Endothelial cell of umbilical vein (primary cell): ENCODE measurements at regions not wholly inside any gene's neighbourhood (a gene's known extent, or its start where the extent isn't known, plus 50 kb on each side); places are given as distances from the start of the nearest gene placed in this dataset.

Experiments
- EZH2 ChIP-seq: IDR thresholded peaks from 2 replicates; pipeline ENCODE4 v1.6.1; 2012; ENCODE audit warnings: borderline replicate concordance, low read depth, mild to moderate bottlenecking, moderate library complexity, low read length, inconsistent platforms; ENCODE audit not compliant: severe bottlenecking
- GATA2 ChIP-seq: IDR thresholded peaks from 2 replicates; pipeline ENCODE4 v1.7.0; 2011; ENCODE audit warnings: low read depth, mild to moderate bottlenecking, moderate library complexity, mixed read lengths, low read length; ENCODE audit not compliant: insufficient read length, insufficient read depth
- MYC ChIP-seq: IDR thresholded peaks from one replicate; pipeline ENCODE4 v1.6.1; 2011; ENCODE audit warnings: mild to moderate bottlenecking, low read depth, low read length
- POLR2A ChIP-seq: IDR thresholded peaks from 2 replicates; pipeline ENCODE4 v1.6.1; 2012; ENCODE audit warnings: low read depth, mild to moderate bottlenecking, control low read depth, low read length
- POLR2AphosphoS5 ChIP-seq: IDR thresholded peaks from 2 replicates; pipeline ENCODE4 v1.6.1; 2012; ENCODE audit warnings: low read depth, mild to moderate bottlenecking, control low read depth, low read length, moderate library complexity; ENCODE audit not compliant: insufficient read depth
- TF ChIP-seq, protein P1 (sequence below), 2 donors: IDR thresholded peaks; 1 replicate in 1 of 2; 2 replicates in 1 of 2; pipeline ENCODE4 v1.5.1; 2011; ENCODE audit warnings: low read length in 2 of 2, mild to moderate bottlenecking in 2 of 2, moderate library complexity in 2 of 2, control low read depth in 1 of 2, inconsistent platforms in 1 of 2, low read depth in 1 of 2; ENCODE audit not compliant: insufficient read depth in 1 of 2; ENCODE audit errors: extremely low read depth in 1 of 2

DNA sequence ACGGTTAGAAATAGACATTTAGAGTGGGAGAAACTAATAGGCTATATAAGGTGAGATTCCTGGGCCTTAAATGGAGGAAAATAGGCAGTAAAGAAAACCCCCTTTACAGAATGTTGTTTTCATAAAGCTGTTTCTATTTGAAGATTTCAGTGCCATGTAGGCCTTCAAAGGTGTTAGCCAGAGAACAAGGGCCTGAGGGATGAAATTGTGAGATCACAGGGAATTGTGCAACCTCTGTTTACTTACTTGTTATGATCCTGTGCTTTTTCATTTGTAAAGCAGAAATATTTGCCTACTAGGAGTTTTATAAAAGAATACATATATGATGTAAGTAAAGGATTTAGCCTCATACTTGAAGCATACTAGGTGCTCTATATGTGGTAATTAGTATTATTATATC, 272.9 kb upstream of the ARX start:
- TF ChIP-seq, protein P1, sequence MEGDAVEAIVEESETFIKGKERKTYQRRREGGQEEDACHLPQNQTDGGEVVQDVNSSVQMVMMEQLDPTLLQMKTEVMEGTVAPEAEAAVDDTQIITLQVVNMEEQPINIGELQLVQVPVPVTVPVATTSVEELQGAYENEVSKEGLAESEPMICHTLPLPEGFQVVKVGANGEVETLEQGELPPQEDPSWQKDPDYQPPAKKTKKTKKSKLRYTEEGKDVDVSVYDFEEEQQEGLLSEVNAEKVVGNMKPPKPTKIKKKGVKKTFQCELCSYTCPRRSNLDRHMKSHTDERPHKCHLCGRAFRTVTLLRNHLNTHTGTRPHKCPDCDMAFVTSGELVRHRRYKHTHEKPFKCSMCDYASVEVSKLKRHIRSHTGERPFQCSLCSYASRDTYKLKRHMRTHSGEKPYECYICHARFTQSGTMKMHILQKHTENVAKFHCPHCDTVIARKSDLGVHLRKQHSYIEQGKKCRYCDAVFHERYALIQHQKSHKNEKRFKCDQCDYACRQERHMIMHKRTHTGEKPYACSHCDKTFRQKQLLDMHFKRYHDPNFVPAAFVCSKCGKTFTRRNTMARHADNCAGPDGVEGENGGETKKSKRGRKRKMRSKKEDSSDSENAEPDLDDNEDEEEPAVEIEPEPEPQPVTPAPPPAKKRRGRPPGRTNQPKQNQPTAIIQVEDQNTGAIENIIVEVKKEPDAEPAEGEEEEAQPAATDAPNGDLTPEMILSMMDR (IDR thresholded peaks at IDR 0.05; ENCODE audit: extremely low read depth in 1 of 2, insufficient read depth in 1 of 2, low read depth in 1 of 2, low read length in 2 of 2), result no peak
- TF ChIP-seq POLR2A (no peak), POLR2AphosphoS5 (no peak), MYC (no peak), EZH2 (no peak), GATA2 (no peak)
